ENCODE measurements at regions not wholly inside any gene's neighbourhood (a gene's known extent, or its start where the extent isn't known, plus 50 kb on each side); places are given as distances from the start of the nearest gene placed in this dataset.

DNA sequence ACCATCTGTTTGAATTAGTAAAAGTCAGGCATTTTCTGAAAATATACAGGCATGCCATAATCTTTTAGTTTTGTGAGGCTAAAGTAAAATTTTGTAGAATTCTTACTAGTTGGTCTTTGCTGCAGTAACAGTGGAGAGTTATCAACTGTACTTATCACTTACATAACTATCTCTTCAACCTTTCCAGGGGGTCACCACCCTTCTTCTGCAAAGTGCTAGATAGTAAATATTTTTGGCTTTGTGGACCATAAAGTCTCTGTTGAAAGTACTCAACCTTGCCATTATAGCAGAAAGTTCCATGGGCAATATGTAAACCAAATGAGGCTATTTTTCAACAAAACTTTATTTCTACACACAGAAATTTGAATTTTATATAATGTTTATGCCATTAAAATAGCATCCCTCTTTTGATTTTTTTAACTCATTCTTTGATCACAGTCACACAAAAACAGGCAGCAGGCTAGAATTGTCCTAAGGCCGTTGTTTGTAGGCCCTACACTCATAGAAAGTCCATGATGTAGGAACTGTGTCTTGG lies 59.5 kb upstream of the KLF6 start:
- TF ChIP-seq CTCF (IDR thresholded peaks at IDR 0.05 in 8 of 11, conservative IDR thresholded peaks at IDR 0.05 in 3 of 11) (no peak), POLR2AphosphoS5 (IDR thresholded peaks at IDR 0.05) (no peak), POLR2A (IDR thresholded peaks at IDR 0.05) (no peak)
